CD8-positive, alpha-beta memory T cell (primary cell): ENCODE measurements at regions not wholly inside any gene's neighbourhood (a gene's known extent, or its start where the extent isn't known, plus 50 kb on each side); places are given as distances from the start of the nearest gene placed in this dataset.
"Not testable (repeated sequence)": the region's sequence is repeated elsewhere in the genome, so short reads cannot be mapped to it uniquely, and the experiment has no call there.

Experiments used
- CTCF ChIA-PET: fragments of 350-600 bp; sonication (Branson Sonifier 250); formaldehyde crosslinking; loops from one replicate; lab custom pipeline; 2021; ENCODE audit warnings: antibody characterized with exemption; lab: Charles Lee
- POLR2A ChIA-PET: fragments of 350-600 bp; sonication (Branson Sonifier 250); formaldehyde crosslinking; loops from one replicate; lab custom pipeline; 2021; ENCODE audit warnings: antibody characterized with exemption; lab: Charles Lee
- DNase-seq, 5 donors: peaks; one replicate each; pipeline versions ENCODE4 v3.0.0 to v3.0.0-alpha.2; 2020 to 2022; ENCODE audit warnings: mixed read lengths in 1 of 5
- H3K27ac ChIP-seq: one replicate; pipeline ENCODE4 v1.7.0; 2013; ENCODE audit warnings: low read depth, mild to moderate bottlenecking, low read length, moderate library complexity
- H3K27me3 ChIP-seq: 2 replicates; pipeline ENCODE4 v1.7.0; 2013; ENCODE audit warnings: low read length, mild to moderate bottlenecking; ENCODE audit not compliant: insufficient read depth, poor library complexity, severe bottlenecking
- H3K36me3 ChIP-seq: 2 replicates; pipeline ENCODE4 v1.7.0; 2013; ENCODE audit warnings: mild to moderate bottlenecking, low read length, moderate library complexity; ENCODE audit not compliant: insufficient read depth
- H3K4me1 ChIP-seq: 2 replicates; pipeline ENCODE4 v1.7.0; 2013; ENCODE audit warnings: mild to moderate bottlenecking, low read length, moderate library complexity; ENCODE audit not compliant: insufficient read depth
- H3K4me3 ChIP-seq: 2 replicates; pipeline ENCODE4 v1.7.0; 2013; ENCODE audit warnings: mild to moderate bottlenecking, low read length
- H3K9me3 ChIP-seq: 2 replicates; pipeline ENCODE4 v1.7.0; 2013; ENCODE audit warnings: mild to moderate bottlenecking, low read length
- H3K27ac Mint-ChIP-seq, 8 donors: one replicate each; pipeline ENCODE4 v1.8.0; 2020 to 2021; ENCODE audit warnings: mixed read lengths in 8 of 8, mild to moderate bottlenecking in 6 of 8, inconsistent platforms in 3 of 8, moderate library complexity in 3 of 8
- H3K27me3 Mint-ChIP-seq, 2 donors: one replicate each; pipeline ENCODE4 v1.8.0; 2020 to 2021; ENCODE audit warnings: mixed read lengths in 2 of 2, mild to moderate bottlenecking in 1 of 2, moderate library complexity in 1 of 2
- H3K36me3 Mint-ChIP-seq, 3 donors: one replicate each; pipeline ENCODE4 v1.8.0; 2020 to 2021; ENCODE audit warnings: mixed read lengths in 3 of 3, inconsistent platforms in 1 of 3, mild to moderate bottlenecking in 1 of 3
- H3K4me1 Mint-ChIP-seq, 3 donors: one replicate each; pipeline ENCODE4 v1.8.0; 2020 to 2021; ENCODE audit warnings: mixed read lengths in 3 of 3, inconsistent platforms in 1 of 3, mild to moderate bottlenecking in 1 of 3
- H3K4me3 Mint-ChIP-seq, 7 donors: one replicate each; pipeline ENCODE4 v1.8.0; 2020 to 2021; ENCODE audit warnings: mixed read lengths in 7 of 7, mild to moderate bottlenecking in 6 of 7, moderate library complexity in 4 of 7, inconsistent platforms in 2 of 7
- H3K9me3 Mint-ChIP-seq, 5 donors: one replicate each; pipeline ENCODE4 v1.8.0; 2020 to 2022; ENCODE audit warnings: mixed read lengths in 5 of 5, mild to moderate bottlenecking in 3 of 5, moderate library complexity in 2 of 5, inconsistent platforms in 1 of 5

- DNase-seq, H3K4me3 ChIP-seq, H3K36me3 ChIP-seq, H3K9me3 Mint-ChIP-seq, CTCF ChIA-PET, H3K36me3 Mint-ChIP-seq, H3K27me3 Mint-ChIP-seq, H3K27ac Mint-ChIP-seq, H3K4me1 ChIP-seq, H3K9me3 ChIP-seq, H3K27ac ChIP-seq, POLR2A ChIA-PET, H3K4me3 Mint-ChIP-seq, H3K4me1 Mint-ChIP-seq, H3K27me3 ChIP-seq: not testable (repeated sequence)
Measured at GRCh38 chr6:26827965-26828364, 168.4 kb upstream of the ZNF322 start.

- H3K27me3 ChIP-seq, POLR2A ChIA-PET, H3K4me3 ChIP-seq, H3K9me3 ChIP-seq, H3K4me3 Mint-ChIP-seq, H3K27ac ChIP-seq, H3K36me3 Mint-ChIP-seq, DNase-seq, H3K4me1 ChIP-seq, H3K27me3 Mint-ChIP-seq, H3K36me3 ChIP-seq, H3K4me1 Mint-ChIP-seq, H3K9me3 Mint-ChIP-seq, H3K27ac Mint-ChIP-seq, CTCF ChIA-PET: not testable (repeated sequence)
Measured at GRCh38 chr6:26829480-26829879, 169.9 kb upstream of the ZNF322 start.

DNA sequence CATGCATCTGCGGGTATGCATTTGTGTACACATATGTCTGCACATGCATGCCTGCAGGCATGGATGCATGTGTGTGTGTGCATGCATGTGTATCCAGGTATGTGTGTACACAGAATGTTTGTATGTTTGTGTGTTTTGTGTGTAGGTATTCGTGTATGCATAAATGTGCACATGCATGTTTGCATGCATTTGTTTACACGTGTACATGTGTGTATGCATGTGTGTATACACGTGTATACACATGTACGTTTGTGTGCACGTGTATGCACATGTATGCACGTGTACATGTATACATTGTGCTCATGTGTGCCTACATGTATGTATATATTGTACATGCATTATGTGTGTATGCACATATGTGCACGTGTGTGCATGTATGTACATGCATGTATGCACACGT lies 171.4 kb upstream of the ZNF322 start:
- H3K27me3 ChIP-seq, H3K9me3 ChIP-seq, H3K36me3 Mint-ChIP-seq, H3K27me3 Mint-ChIP-seq, H3K4me3 Mint-ChIP-seq, H3K27ac ChIP-seq, H3K9me3 Mint-ChIP-seq, H3K4me3 ChIP-seq, H3K4me1 Mint-ChIP-seq, H3K4me1 ChIP-seq, CTCF ChIA-PET, DNase-seq, H3K36me3 ChIP-seq, H3K27ac Mint-ChIP-seq, POLR2A ChIA-PET: not testable (repeated sequence)

DNA sequence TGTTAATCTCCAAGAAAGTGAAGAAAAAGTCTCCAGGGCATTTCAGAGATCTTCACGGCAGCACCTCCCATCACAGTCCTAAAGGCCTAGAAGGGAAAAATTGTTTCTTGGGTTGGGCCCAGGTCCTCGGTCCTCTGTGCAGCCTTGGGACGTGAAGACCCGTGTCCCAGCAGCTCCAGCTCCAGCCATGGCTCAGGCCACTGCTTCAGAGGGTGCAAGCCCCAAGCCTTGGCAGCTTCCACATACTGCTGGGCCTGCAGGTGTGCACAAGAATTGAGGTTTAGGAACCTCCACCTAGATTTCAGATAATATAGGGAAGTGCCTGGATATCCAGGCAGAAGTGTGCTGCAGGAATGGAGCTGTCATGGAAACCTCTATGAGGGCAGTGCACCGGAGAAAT lies 176.2 kb upstream of the ZNF322 start:
- H3K36me3 ChIP-seq, H3K9me3 Mint-ChIP-seq, H3K27me3 ChIP-seq, H3K27ac ChIP-seq, H3K9me3 ChIP-seq, H3K4me3 Mint-ChIP-seq, H3K4me1 Mint-ChIP-seq, H3K27ac Mint-ChIP-seq, H3K4me3 ChIP-seq, H3K36me3 Mint-ChIP-seq, H3K27me3 Mint-ChIP-seq, DNase-seq, H3K4me1 ChIP-seq, POLR2A ChIA-PET, CTCF ChIA-PET: not testable (repeated sequence)

DNA sequence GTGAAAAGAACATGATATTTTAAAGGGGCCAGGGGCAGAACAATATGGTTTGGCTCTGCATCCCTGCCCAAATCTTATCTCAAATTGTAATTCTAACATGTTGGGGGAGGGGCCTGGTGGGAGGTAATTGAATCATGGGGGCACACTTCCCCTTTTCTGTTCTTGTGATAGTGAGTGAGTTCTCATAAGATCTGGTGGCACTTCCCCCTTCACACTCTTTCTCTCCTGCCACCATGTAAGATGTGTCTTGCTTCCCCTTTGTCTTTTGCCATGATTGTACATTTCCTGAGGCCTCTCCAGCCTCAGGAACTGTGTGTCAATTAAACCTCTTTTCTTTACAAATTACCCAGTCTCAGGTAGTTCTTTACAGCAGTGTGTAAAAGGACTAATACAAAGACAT lies 177.1 kb upstream of the ZNF322 start:
- CTCF ChIA-PET, DNase-seq, H3K9me3 ChIP-seq, H3K4me3 Mint-ChIP-seq, H3K36me3 Mint-ChIP-seq, H3K36me3 ChIP-seq, POLR2A ChIA-PET, H3K4me1 ChIP-seq, H3K27me3 Mint-ChIP-seq, H3K4me3 ChIP-seq, H3K27ac ChIP-seq, H3K27ac Mint-ChIP-seq, H3K4me1 Mint-ChIP-seq, H3K9me3 Mint-ChIP-seq, H3K27me3 ChIP-seq: not testable (repeated sequence)

DNA sequence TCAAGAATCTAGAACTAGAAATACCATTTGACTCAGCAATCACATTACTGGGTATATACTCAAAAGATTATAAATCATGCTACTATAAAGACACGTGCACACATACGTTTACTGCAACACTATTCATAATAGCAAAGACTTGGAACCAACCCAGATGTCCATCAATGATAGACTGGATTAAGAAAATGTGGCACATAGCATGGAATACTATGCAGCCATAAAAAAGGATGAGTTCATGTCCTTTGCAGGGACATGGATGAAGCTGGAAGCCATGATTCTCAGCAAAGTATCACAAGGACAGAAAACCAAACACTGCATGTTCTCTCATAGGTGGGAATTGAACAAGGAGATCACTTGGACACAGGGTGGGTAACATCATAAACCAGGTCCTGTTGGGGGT lies 185.3 kb upstream of the ZNF322 start:
- DNase-seq, H3K27ac ChIP-seq, H3K36me3 ChIP-seq, H3K27me3 ChIP-seq, H3K27ac Mint-ChIP-seq, H3K9me3 Mint-ChIP-seq, POLR2A ChIA-PET, H3K9me3 ChIP-seq, CTCF ChIA-PET, H3K27me3 Mint-ChIP-seq, H3K4me1 ChIP-seq, H3K4me1 Mint-ChIP-seq, H3K4me3 Mint-ChIP-seq, H3K4me3 ChIP-seq, H3K36me3 Mint-ChIP-seq: not testable (repeated sequence)

DNA sequence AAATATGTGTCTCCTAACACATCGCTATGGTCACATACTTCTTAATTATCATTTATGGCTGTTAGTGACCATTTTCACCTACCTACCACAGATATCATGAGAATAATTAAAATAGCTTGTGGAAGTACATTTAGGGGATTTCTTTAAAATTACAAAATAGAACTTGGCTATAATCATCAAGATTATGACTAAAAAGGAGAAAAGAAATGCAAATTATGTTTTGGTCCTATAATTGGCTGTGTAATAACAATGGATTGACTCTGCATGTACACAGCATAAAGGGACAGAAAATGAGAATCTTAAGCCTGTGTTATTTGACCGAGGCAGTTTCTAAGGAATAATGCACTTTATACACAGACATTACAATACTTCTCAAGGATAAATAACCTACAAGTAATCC lies 197.7 kb upstream of the ZNF322 start:
- H3K4me1 Mint-ChIP-seq, H3K27ac ChIP-seq, CTCF ChIA-PET, POLR2A ChIA-PET, H3K4me3 Mint-ChIP-seq, H3K27ac Mint-ChIP-seq, H3K36me3 ChIP-seq, H3K36me3 Mint-ChIP-seq, H3K9me3 Mint-ChIP-seq, DNase-seq, H3K4me1 ChIP-seq, H3K27me3 Mint-ChIP-seq, H3K9me3 ChIP-seq, H3K27me3 ChIP-seq, H3K4me3 ChIP-seq: not testable (repeated sequence)

GRCh38 chr6:26859067-26859770 lies 199.7 kb upstream of the ZNF322 start:
- DNase-seq, H3K27ac Mint-ChIP-seq, H3K4me1 Mint-ChIP-seq, H3K9me3 ChIP-seq, H3K36me3 ChIP-seq, H3K9me3 Mint-ChIP-seq, CTCF ChIA-PET, H3K4me3 ChIP-seq, H3K4me1 ChIP-seq, H3K4me3 Mint-ChIP-seq, H3K27me3 ChIP-seq, H3K36me3 Mint-ChIP-seq, POLR2A ChIA-PET, H3K27me3 Mint-ChIP-seq, H3K27ac ChIP-seq: not testable (repeated sequence)

DNA sequence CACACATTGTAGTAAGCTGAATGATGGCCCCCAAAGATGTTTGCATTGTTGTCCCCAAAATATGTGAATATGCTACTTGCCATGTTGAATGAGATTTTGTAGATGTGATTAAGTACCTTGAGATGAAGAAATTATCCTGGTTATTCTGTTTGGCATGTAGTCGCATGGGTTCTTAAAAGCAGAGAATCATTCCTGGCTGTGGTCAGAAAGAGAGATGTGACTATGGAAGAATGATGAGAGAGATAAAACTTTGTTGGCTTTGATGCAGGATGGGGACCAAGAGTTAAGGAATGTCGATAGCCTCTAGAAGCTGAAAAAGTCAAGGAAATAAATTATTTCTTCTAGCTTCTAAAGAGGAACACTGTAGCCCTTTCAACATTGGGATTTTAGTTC lies 200.2 kb upstream of the ZNF322 start:
- H3K4me1 Mint-ChIP-seq, H3K4me3 ChIP-seq, H3K27me3 ChIP-seq, H3K36me3 Mint-ChIP-seq, H3K9me3 ChIP-seq, POLR2A ChIA-PET, H3K9me3 Mint-ChIP-seq, H3K27ac ChIP-seq, DNase-seq, H3K36me3 ChIP-seq, H3K27me3 Mint-ChIP-seq, CTCF ChIA-PET, H3K4me3 Mint-ChIP-seq, H3K27ac Mint-ChIP-seq, H3K4me1 ChIP-seq: not testable (repeated sequence)
